Neural cell (in vitro differentiated cells): ENCODE measurements at regions not wholly inside any gene's neighbourhood (a gene's known extent, or its start where the extent isn't known, plus 50 kb on each side); places are given as distances from the start of the nearest gene placed in this dataset.

ENCODE experiments used
- H2AFZ ChIP-seq: fragments of 200-600, 300-800 bp; sonication (generic), shearing (Covaris generic); 2 replicates; pipeline ENCODE4 v1.6.0; 2014; ENCODE audit warnings: low read depth, mild to moderate bottlenecking, antibody characterized with exemption, low read length, moderate library complexity
- H3F3A ChIP-seq: fragments of 200-600 bp; shearing (Covaris generic); 2 replicates; pipeline ENCODE4 v1.6.1; 2016; ENCODE audit warnings: mild to moderate bottlenecking, moderate library complexity, mixed read lengths, antibody characterized with exemption, low read length; ENCODE audit not compliant: insufficient read depth, poor library complexity, severe bottlenecking
- H3K27ac ChIP-seq: fragments of 200-600, 300-800 bp; sonication (generic), shearing (Covaris generic); 2 replicates; pipeline ENCODE4 v1.5.1; 2014; ENCODE audit warnings: mild to moderate bottlenecking, low read length, moderate library complexity
- H3K27me3 ChIP-seq: fragments of 300-800, 200-600 bp; sonication (generic), shearing (Covaris generic); 2 replicates; pipeline ENCODE4 v1.6.0; 2014; ENCODE audit warnings: mild to moderate bottlenecking, low read depth, low read length, moderate library complexity; ENCODE audit not compliant: insufficient read depth
- H3K36me3 ChIP-seq: fragments of 300-800, 200-600 bp; sonication (generic), shearing (Covaris generic); 2 replicates; pipeline ENCODE4 v1.5.1; 2014; ENCODE audit warnings: mild to moderate bottlenecking, antibody characterized with exemption, low read length, moderate library complexity; ENCODE audit not compliant: insufficient read depth
- H3K4me2 ChIP-seq: fragments of 300-800, 200-600 bp; sonication (generic), shearing (Covaris generic); 2 replicates; pipeline ENCODE4 v1.6.0; 2014; ENCODE audit warnings: mild to moderate bottlenecking, low read length
- H3K4me3 ChIP-seq: fragments of 300-800, 200-600 bp; sonication (generic), shearing (Covaris generic); 2 replicates; pipeline ENCODE4 v1.5.1; 2014; ENCODE audit warnings: mild to moderate bottlenecking, low read length, moderate library complexity
- H3K79me2 ChIP-seq: fragments of 200-600 bp; shearing (Covaris generic); replicated peaks from 2 replicates; pipeline ENCODE4 v1.6.0; 2014; ENCODE audit warnings: mild to moderate bottlenecking, low read length, moderate library complexity; ENCODE audit not compliant: insufficient read depth
- H3K9ac ChIP-seq: fragments of 300-800, 200-600 bp; sonication (generic), shearing (Covaris generic); 2 replicates; pipeline ENCODE4 v1.6.1; 2016; ENCODE audit warnings: mild to moderate bottlenecking, low read length, mixed read lengths
- H3K9me2 ChIP-seq: fragments of 200-600 bp; shearing (Covaris generic); 2 replicates; pipeline ENCODE4 v1.6.1; 2016; ENCODE audit warnings: mild to moderate bottlenecking, low read length, mixed read lengths; ENCODE audit not compliant: insufficient read depth
- H3K9me3 ChIP-seq: fragments of 200-600, 300-800 bp; sonication (generic), shearing (Covaris generic); 2 replicates; pipeline ENCODE4 v1.6.1; 2016; ENCODE audit warnings: mild to moderate bottlenecking, mixed run types, low read length, moderate library complexity, mixed read lengths
- H4K20me1 ChIP-seq: fragments of 200-600 bp; shearing (Covaris generic); 2 replicates; pipeline ENCODE4 v1.6.1; 2016; ENCODE audit warnings: mild to moderate bottlenecking, mixed run types; ENCODE audit not compliant: insufficient read depth
- CTCF ChIP-seq: fragments of 450-650 bp; IDR thresholded peaks from 2 replicates; pipeline ENCODE4 v1.5.1; 2014; ENCODE audit warnings: antibody characterized with exemption, mild to moderate bottlenecking, moderate library complexity; ENCODE audit not compliant: poor library complexity, severe bottlenecking
- EP300 ChIP-seq: fragments of 450-650 bp; conservative IDR thresholded peaks from 2 replicates; pipeline ENCODE4 v1.6.1; 2014; ENCODE audit warnings: antibody characterized with exemption, mild to moderate bottlenecking, moderate library complexity; ENCODE audit not compliant: poor library complexity, severe bottlenecking
- EZH2 ChIP-seq: fragments of 200-600, 300-800 bp; shearing (Covaris generic), sonication (generic); IDR thresholded peaks from 2 replicates; pipeline ENCODE4 v1.6.1; 2014; ENCODE audit warnings: antibody characterized with exemption, low read length, borderline replicate concordance, mild to moderate bottlenecking; ENCODE audit not compliant: insufficient read depth, poor library complexity, severe bottlenecking
- POLR2AphosphoS5 ChIP-seq: IDR thresholded peaks from 2 replicates; pipeline ENCODE4 v1.6.1; 2012
- RAD21 ChIP-seq: fragments of 450-650 bp; conservative IDR thresholded peaks from 2 replicates; pipeline ENCODE4 v1.6.1; 2014; ENCODE audit warnings: antibody characterized with exemption, mild to moderate bottlenecking, moderate library complexity
- SMC3 ChIP-seq: fragments of 450-650 bp; conservative IDR thresholded peaks from 2 replicates; pipeline ENCODE4 v1.6.1; 2014; ENCODE audit warnings: antibody characterized with exemption, mild to moderate bottlenecking, moderate library complexity; ENCODE audit not compliant: poor library complexity
- TAF1 ChIP-seq: IDR thresholded peaks from 2 replicates; pipeline ENCODE4 v1.6.1; 2012; ENCODE audit warnings: low read depth

- no peaks in the 10 kb centered on the region for H3K79me2 ChIP-seq
- H3K27ac ChIP-seq: no peak overlapping the region
- no peak overlapping the region for H3K4me3 ChIP-seq
- H3K4me2 ChIP-seq: no peak overlapping the region
- no peaks in the 10 kb centered on the region for H3K9me3 ChIP-seq
- H2AFZ ChIP-seq: no peak overlapping the region
- no peaks in the 10 kb centered on the region for H4K20me1 ChIP-seq
- no peaks in the 10 kb centered on the region for H3K9me2 ChIP-seq
- H3K36me3 ChIP-seq: no peaks in the 10 kb centered on the region
- H3K27me3 ChIP-seq: no peaks in the 10 kb centered on the region
- TF ChIP-seq POLR2AphosphoS5: no peak
- no peak for TF ChIP-seq TAF1
- TF ChIP-seq SMC3: no peak
- no peak for TF ChIP-seq CTCF
- no peak for TF ChIP-seq EP300
- H3K9ac ChIP-seq: no peak overlapping the region
- no peaks in the 10 kb centered on the region for H3F3A ChIP-seq
Observed at GRCh38 chr10:95122736-95123135, 53.4 kb upstream of the CYP2C8 start.

- Histone ChIP-seq H3K9me2 (no peaks in the 10 kb centered on the region), H3K79me2 (no peaks in the 10 kb centered on the region), H3K9ac (no peak overlapping the region), H3K27ac (no peak overlapping the region), H3K4me2 (no peak overlapping the region), H4K20me1 (no peaks in the 10 kb centered on the region), H3F3A (no peaks in the 10 kb centered on the region), H3K4me3 (no peak overlapping the region), H2AFZ (no peak overlapping the region), H3K9me3 (no peaks in the 10 kb centered on the region), H3K36me3 (no peaks in the 10 kb centered on the region), H3K27me3 (no peaks in the 10 kb centered on the region)
- no peak for TF ChIP-seq EP300
- TF ChIP-seq TAF1: no peak
- no peak for TF ChIP-seq RAD21
- no peak for TF ChIP-seq EZH2
Observed at GRCh38 chr10:95121904-95122303, 52.6 kb upstream of the CYP2C8 start.
